ENCODE measurements at regions not wholly inside any gene's neighbourhood (a gene's known extent, or its start where the extent isn't known, plus 50 kb on each side); places are given as distances from the start of the nearest gene placed in this dataset.

- TF ChIP-seq POLR2AphosphoS5 (IDR thresholded peaks at IDR 0.05; ENCODE audit: low read depth, low read length) (no peak), SIN3A (IDR thresholded peaks at IDR 0.05; ENCODE audit: borderline replicate concordance, insufficient read depth, low read length) (no peak), REST (IDR thresholded peaks at IDR 0.05; ENCODE audit: insufficient read depth in 1 of 2, low read depth in 2 of 2, low read length in 2 of 2) (no peak), FOXP2 (optimal IDR thresholded peaks at IDR 0.05; ENCODE audit: borderline replicate concordance, extremely low read depth, extremely low read length, insufficient read depth) (no peak), TAF1 (IDR thresholded peaks at IDR 0.05; ENCODE audit: borderline replicate concordance, insufficient read depth, low read length) (no peak)
Observed at GRCh38 chr2:71865391-71865965, 282.2 kb downstream of the CYP26B1 start.

DNA sequence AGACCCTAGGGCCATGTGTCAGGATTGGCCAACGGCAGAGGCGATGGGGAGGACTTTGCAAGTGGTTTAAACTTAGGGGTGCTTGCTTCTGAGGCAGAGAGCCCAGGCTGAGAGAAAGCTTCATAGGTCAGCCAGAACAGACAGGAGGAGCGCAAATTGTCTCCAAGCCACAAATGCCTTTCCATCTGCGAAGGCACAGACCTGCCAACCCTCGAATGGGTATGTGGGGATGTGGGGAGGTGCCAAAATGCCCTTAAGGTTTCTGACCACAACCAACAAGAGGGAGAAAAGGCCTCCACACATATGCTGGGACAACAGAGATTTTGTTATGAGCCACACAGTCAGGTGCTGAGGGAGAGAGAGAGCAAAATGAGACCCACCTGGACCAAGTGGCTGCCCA, 283.6 kb downstream of the CYP26B1 start:
- TF ChIP-seq POLR2AphosphoS5 (IDR thresholded peaks at IDR 0.05; ENCODE audit: low read depth, low read length) (no peak), TAF1 (IDR thresholded peaks at IDR 0.05; ENCODE audit: borderline replicate concordance, insufficient read depth, low read length) (no peak), FOXP2 (optimal IDR thresholded peaks at IDR 0.05; ENCODE audit: borderline replicate concordance, extremely low read depth, extremely low read length, insufficient read depth) (no peak), SIN3A (IDR thresholded peaks at IDR 0.05; ENCODE audit: borderline replicate concordance, insufficient read depth, low read length) (no peak), REST (IDR thresholded peaks at IDR 0.05; ENCODE audit: insufficient read depth in 1 of 2, low read depth in 2 of 2, low read length in 2 of 2) (no peak)

GRCh38 chr2:71863396-71863795, 284.3 kb downstream of the CYP26B1 start:
- no peak for TF ChIP-seq POLR2AphosphoS5 (IDR thresholded peaks at IDR 0.05; ENCODE audit: low read depth, low read length)
- no peak for TF ChIP-seq REST (IDR thresholded peaks at IDR 0.05; ENCODE audit: insufficient read depth in 1 of 2, low read depth in 2 of 2, low read length in 2 of 2)
- no peak for TF ChIP-seq SIN3A (IDR thresholded peaks at IDR 0.05; ENCODE audit: borderline replicate concordance, insufficient read depth, low read length)
- TF ChIP-seq TAF1 (IDR thresholded peaks at IDR 0.05; ENCODE audit: borderline replicate concordance, insufficient read depth, low read length) = no peak
- TF ChIP-seq FOXP2 (optimal IDR thresholded peaks at IDR 0.05; ENCODE audit: borderline replicate concordance, extremely low read depth, extremely low read length, insufficient read depth) = no peak

- TF ChIP-seq TAF1 (IDR thresholded peaks at IDR 0.05; ENCODE audit: borderline replicate concordance, insufficient read depth, low read length) (no peak), POLR2AphosphoS5 (IDR thresholded peaks at IDR 0.05; ENCODE audit: low read depth, low read length) (no peak), SIN3A (IDR thresholded peaks at IDR 0.05; ENCODE audit: borderline replicate concordance, insufficient read depth, low read length) (no peak), REST (IDR thresholded peaks at IDR 0.05; ENCODE audit: insufficient read depth in 1 of 2, low read depth in 2 of 2, low read length in 2 of 2) (no peak)
Observed at GRCh38 chr2:71862921-71863320, 284.7 kb downstream of the CYP26B1 start.
